Neural cell (in vitro differentiated cells): ENCODE measurements at regions not wholly inside any gene's neighbourhood (a gene's known extent, or its start where the extent isn't known, plus 50 kb on each side); places are given as distances from the start of the nearest gene placed in this dataset.

Experiments used
- H2AFZ ChIP-seq: fragments of 200-600, 300-800 bp; sonication (generic), shearing (Covaris generic); 2 replicates; pipeline ENCODE4 v1.6.0; 2014; ENCODE audit warnings: low read depth, mild to moderate bottlenecking, antibody characterized with exemption, low read length, moderate library complexity
- H3F3A ChIP-seq: fragments of 200-600 bp; shearing (Covaris generic); 2 replicates; pipeline ENCODE4 v1.6.1; 2016; ENCODE audit warnings: mild to moderate bottlenecking, moderate library complexity, mixed read lengths, antibody characterized with exemption, low read length; ENCODE audit not compliant: insufficient read depth, poor library complexity, severe bottlenecking
- H3K27ac ChIP-seq: fragments of 200-600, 300-800 bp; sonication (generic), shearing (Covaris generic); 2 replicates; pipeline ENCODE4 v1.5.1; 2014; ENCODE audit warnings: mild to moderate bottlenecking, low read length, moderate library complexity
- H3K27me3 ChIP-seq: fragments of 300-800, 200-600 bp; sonication (generic), shearing (Covaris generic); 2 replicates; pipeline ENCODE4 v1.6.0; 2014; ENCODE audit warnings: mild to moderate bottlenecking, low read depth, low read length, moderate library complexity; ENCODE audit not compliant: insufficient read depth
- H3K36me3 ChIP-seq: fragments of 300-800, 200-600 bp; sonication (generic), shearing (Covaris generic); 2 replicates; pipeline ENCODE4 v1.5.1; 2014; ENCODE audit warnings: mild to moderate bottlenecking, antibody characterized with exemption, low read length, moderate library complexity; ENCODE audit not compliant: insufficient read depth
- H3K4me2 ChIP-seq: fragments of 300-800, 200-600 bp; sonication (generic), shearing (Covaris generic); 2 replicates; pipeline ENCODE4 v1.6.0; 2014; ENCODE audit warnings: mild to moderate bottlenecking, low read length
- H3K4me3 ChIP-seq: fragments of 300-800, 200-600 bp; sonication (generic), shearing (Covaris generic); 2 replicates; pipeline ENCODE4 v1.5.1; 2014; ENCODE audit warnings: mild to moderate bottlenecking, low read length, moderate library complexity
- H3K79me2 ChIP-seq: fragments of 200-600 bp; shearing (Covaris generic); replicated peaks from 2 replicates; pipeline ENCODE4 v1.6.0; 2014; ENCODE audit warnings: mild to moderate bottlenecking, low read length, moderate library complexity; ENCODE audit not compliant: insufficient read depth
- H3K9ac ChIP-seq: fragments of 300-800, 200-600 bp; sonication (generic), shearing (Covaris generic); 2 replicates; pipeline ENCODE4 v1.6.1; 2016; ENCODE audit warnings: mild to moderate bottlenecking, low read length, mixed read lengths
- H3K9me2 ChIP-seq: fragments of 200-600 bp; shearing (Covaris generic); 2 replicates; pipeline ENCODE4 v1.6.1; 2016; ENCODE audit warnings: mild to moderate bottlenecking, low read length, mixed read lengths; ENCODE audit not compliant: insufficient read depth
- H3K9me3 ChIP-seq: fragments of 200-600, 300-800 bp; sonication (generic), shearing (Covaris generic); 2 replicates; pipeline ENCODE4 v1.6.1; 2016; ENCODE audit warnings: mild to moderate bottlenecking, mixed run types, low read length, moderate library complexity, mixed read lengths
- H4K20me1 ChIP-seq: fragments of 200-600 bp; shearing (Covaris generic); 2 replicates; pipeline ENCODE4 v1.6.1; 2016; ENCODE audit warnings: mild to moderate bottlenecking, mixed run types; ENCODE audit not compliant: insufficient read depth
- CTCF ChIP-seq: fragments of 450-650 bp; IDR thresholded peaks from 2 replicates; pipeline ENCODE4 v1.5.1; 2014; ENCODE audit warnings: antibody characterized with exemption, mild to moderate bottlenecking, moderate library complexity; ENCODE audit not compliant: poor library complexity, severe bottlenecking
- EP300 ChIP-seq: fragments of 450-650 bp; conservative IDR thresholded peaks from 2 replicates; pipeline ENCODE4 v1.6.1; 2014; ENCODE audit warnings: antibody characterized with exemption, mild to moderate bottlenecking, moderate library complexity; ENCODE audit not compliant: poor library complexity, severe bottlenecking
- EZH2 ChIP-seq: fragments of 200-600, 300-800 bp; shearing (Covaris generic), sonication (generic); IDR thresholded peaks from 2 replicates; pipeline ENCODE4 v1.6.1; 2014; ENCODE audit warnings: antibody characterized with exemption, low read length, borderline replicate concordance, mild to moderate bottlenecking; ENCODE audit not compliant: insufficient read depth, poor library complexity, severe bottlenecking
- MXI1 ChIP-seq: fragments of 450-650 bp; conservative IDR thresholded peaks from 2 replicates; pipeline ENCODE4 v1.6.1; 2014; ENCODE audit warnings: antibody characterized with exemption, mild to moderate bottlenecking; ENCODE audit not compliant: poor library complexity, severe bottlenecking
- POLR2AphosphoS5 ChIP-seq: IDR thresholded peaks from 2 replicates; pipeline ENCODE4 v1.6.1; 2012
- RAD21 ChIP-seq: fragments of 450-650 bp; conservative IDR thresholded peaks from 2 replicates; pipeline ENCODE4 v1.6.1; 2014; ENCODE audit warnings: antibody characterized with exemption, mild to moderate bottlenecking, moderate library complexity
- REST ChIP-seq: IDR thresholded peaks from 2 replicates; pipeline ENCODE4 v1.6.1; 2012; ENCODE audit warnings: borderline replicate concordance
- SMC3 ChIP-seq: fragments of 450-650 bp; conservative IDR thresholded peaks from 2 replicates; pipeline ENCODE4 v1.6.1; 2014; ENCODE audit warnings: antibody characterized with exemption, mild to moderate bottlenecking, moderate library complexity; ENCODE audit not compliant: poor library complexity
- TAF1 ChIP-seq: IDR thresholded peaks from 2 replicates; pipeline ENCODE4 v1.6.1; 2012; ENCODE audit warnings: low read depth

- Histone ChIP-seq H3K9me2 (no peaks in the 10 kb centered on the region), H4K20me1 (no peaks in the 10 kb centered on the region), H3K27me3 (no peaks in the 10 kb centered on the region), H2AFZ (no peak overlapping the region), H3K9me3 (no peaks in the 10 kb centered on the region), H3K36me3 (no peaks in the 10 kb centered on the region), H3K4me3 (no peak overlapping the region), H3K79me2 (no peaks in the 10 kb centered on the region), H3K4me2 (no peak overlapping the region), H3K9ac (no peak overlapping the region), H3K27ac (no peak overlapping the region), H3F3A (no peaks in the 10 kb centered on the region)
- no peak for TF ChIP-seq RAD21
- no peak for TF ChIP-seq SMC3
- no peak for TF ChIP-seq MXI1
- TF ChIP-seq POLR2AphosphoS5: no peak
- TF ChIP-seq EP300: no peak
Observed at GRCh38 chr11:27926981-27927481, 180.9 kb downstream of the KIF18A start.

GRCh38 chr11:27926486-27926885 is 181.5 kb downstream of the KIF18A start:
- no peak overlapping the region for H3K4me3 ChIP-seq
- H3K9me3 ChIP-seq: no peaks in the 10 kb centered on the region
- no peak overlapping the region for H3K4me2 ChIP-seq
- H3K36me3 ChIP-seq: no peaks in the 10 kb centered on the region
- TF ChIP-seq MXI1 (no peak), RAD21 (no peak), SMC3 (no peak), POLR2AphosphoS5 (no peak), EZH2 (no peak), REST (no peak), TAF1 (no peak), CTCF (no peak), EP300 (no peak)
- H2AFZ ChIP-seq: no peak overlapping the region
- H3F3A ChIP-seq: no peaks in the 10 kb centered on the region
- no peak overlapping the region for H3K9ac ChIP-seq
- no peaks in the 10 kb centered on the region for H3K27me3 ChIP-seq
- H3K79me2 ChIP-seq: no peaks in the 10 kb centered on the region
- no peaks in the 10 kb centered on the region for H4K20me1 ChIP-seq
- no peaks in the 10 kb centered on the region for H3K9me2 ChIP-seq
- no peak overlapping the region for H3K27ac ChIP-seq
